ENCODE measurements at regions not wholly inside any gene's neighbourhood (a gene's known extent, or its start where the extent isn't known, plus 50 kb on each side); places are given as distances from the start of the nearest gene placed in this dataset.
"Not testable (repeated sequence)": the region's sequence is repeated elsewhere in the genome, so short reads cannot be mapped to it uniquely, and the experiment has no call there.

GRCh38 chr10:27330074-27330473, 89.5 kb upstream of the ACBD5 start:
- H3K4me1 ChIP-seq (ENCODE audit: control insufficient read depth, insufficient read depth, low read length), result no peaks in the 10 kb centered on the region
- H3K36me3 ChIP-seq (ENCODE audit: control insufficient read depth, insufficient read depth, low read length), result no peaks in the 10 kb centered on the region
- TF ChIP-seq TCF7L2 (IDR thresholded peaks at IDR 0.05; ENCODE audit: low read depth, low read length) (no peak), REST (IDR thresholded peaks at IDR 0.05; ENCODE audit: insufficient read depth in 1 of 2, low read depth in 2 of 2, low read length in 1 of 2) (no peak), SIN3A (IDR thresholded peaks at IDR 0.05; ENCODE audit: borderline replicate concordance, insufficient read depth, low read depth, low read length) (no peak), CTCF (IDR thresholded peaks at IDR 0.05) (no peak), POLR2AphosphoS5 (IDR thresholded peaks at IDR 0.05; ENCODE audit: low read depth, low read length) (no peak)
- H3K4me3 ChIP-seq (ENCODE audit: low read depth in 2 of 2, low read length in 2 of 2), result no peak overlapping the region
- no TSS peak for BruUV-seq (replicated peaks)
- ChIA-PET POLR2A (no interaction called here), CTCF (no interaction called here)
- H3K27ac ChIP-seq (ENCODE audit: low read length), result no peak overlapping the region
- intact Hi-C loops (cut with micrococcal nuclease; ENCODE audit: unreplicated experiment) (no loop called here), in situ Hi-C loops (cut with HindIII; ENCODE audit: low pct_unique_long_range_greater_than_20kb, low sequenced_read_pairs) (no loop called here)
- ATAC-seq (no peak), DNase-seq (ENCODE audit: low read depth, low spot score) (no peak)
- no peaks in the 10 kb centered on the region for H3K9me3 ChIP-seq (ENCODE audit: control insufficient read depth, insufficient read depth, low read depth, low read length)
- no peaks in the 10 kb centered on the region for H3K27me3 ChIP-seq (ENCODE audit: control insufficient read depth, insufficient read depth, low read length)

- Histone ChIP-seq H3K4me3 (ENCODE audit: low read depth in 2 of 2, low read length in 2 of 2) (no peak overlapping the region), H3K4me1 (ENCODE audit: control insufficient read depth, insufficient read depth, low read length) (no peaks in the 10 kb centered on the region), H3K27me3 (ENCODE audit: control insufficient read depth, insufficient read depth, low read length) (no peaks in the 10 kb centered on the region), H3K27ac (ENCODE audit: low read length) (no peak overlapping the region), H3K9me3 (ENCODE audit: control insufficient read depth, insufficient read depth, low read depth, low read length) (no peaks in the 10 kb centered on the region), H3K36me3 (ENCODE audit: control insufficient read depth, insufficient read depth, low read length) (no peaks in the 10 kb centered on the region)
- POLR2A ChIA-PET, result no interaction called here
- intact Hi-C loops (cut with micrococcal nuclease; ENCODE audit: unreplicated experiment) (no loop called here), in situ Hi-C loops (cut with HindIII; ENCODE audit: low pct_unique_long_range_greater_than_20kb, low sequenced_read_pairs) (no loop called here)
- no peak for DNase-seq (ENCODE audit: low read depth, low spot score)
- ATAC-seq, result no peak
- no peak for TF ChIP-seq POLR2AphosphoS5 (IDR thresholded peaks at IDR 0.05; ENCODE audit: low read depth, low read length)
- no peak for TF ChIP-seq TCF7L2 (IDR thresholded peaks at IDR 0.05; ENCODE audit: low read depth, low read length)
- no peak for TF ChIP-seq SIN3A (IDR thresholded peaks at IDR 0.05; ENCODE audit: borderline replicate concordance, insufficient read depth, low read depth, low read length)
- TF ChIP-seq REST (IDR thresholded peaks at IDR 0.05; ENCODE audit: insufficient read depth in 1 of 2, low read depth in 2 of 2, low read length in 1 of 2), result no peak
- no peak for TF ChIP-seq CTCF (IDR thresholded peaks at IDR 0.05)
- CTCF ChIA-PET, result no interaction called here
- no TSS peak for BruUV-seq (replicated peaks)
Measured at GRCh38 chr10:27328946-27329345, 88.3 kb upstream of the ACBD5 start.

GRCh38 chr10:27326748-27327147, 86.2 kb upstream of the ACBD5 start:
- H3K9me3 ChIP-seq (ENCODE audit: control insufficient read depth, insufficient read depth, low read depth, low read length); DNase-seq (ENCODE audit: low read depth, low spot score); intact Hi-C loops (cut with micrococcal nuclease; ENCODE audit: unreplicated experiment); CTCF ChIA-PET; ATAC-seq; H3K36me3 ChIP-seq (ENCODE audit: control insufficient read depth, insufficient read depth, low read length); H3K4me1 ChIP-seq (ENCODE audit: control insufficient read depth, insufficient read depth, low read length); BruUV-seq (replicated peaks); H3K27ac ChIP-seq (ENCODE audit: low read length); H3K27me3 ChIP-seq (ENCODE audit: control insufficient read depth, insufficient read depth, low read length); H3K4me3 ChIP-seq (ENCODE audit: low read depth in 2 of 2, low read length in 2 of 2); in situ Hi-C loops (cut with HindIII; ENCODE audit: low pct_unique_long_range_greater_than_20kb, low sequenced_read_pairs); POLR2A ChIA-PET: not testable (repeated sequence)
